ENCODE measurements at regions not wholly inside any gene's neighbourhood (a gene's known extent, or its start where the extent isn't known, plus 50 kb on each side); places are given as distances from the start of the nearest gene placed in this dataset.

- DNase-seq: no peak
These were observed 335.0 kb downstream of the TGFB2 start for GRCh38 chr1:218679988-218680748.

- no peak for DNase-seq
These were observed 338.1 kb downstream of the TGFB2 start for GRCh38 chr1:218683242-218683641.

GRCh38 chr1:218686258-218686657, 341.1 kb downstream of the TGFB2 start:
- no peak for DNase-seq

- no peak for DNase-seq
These were observed 341.6 kb downstream of the TGFB2 start for GRCh38 chr1:218686761-218687160.

DNA sequence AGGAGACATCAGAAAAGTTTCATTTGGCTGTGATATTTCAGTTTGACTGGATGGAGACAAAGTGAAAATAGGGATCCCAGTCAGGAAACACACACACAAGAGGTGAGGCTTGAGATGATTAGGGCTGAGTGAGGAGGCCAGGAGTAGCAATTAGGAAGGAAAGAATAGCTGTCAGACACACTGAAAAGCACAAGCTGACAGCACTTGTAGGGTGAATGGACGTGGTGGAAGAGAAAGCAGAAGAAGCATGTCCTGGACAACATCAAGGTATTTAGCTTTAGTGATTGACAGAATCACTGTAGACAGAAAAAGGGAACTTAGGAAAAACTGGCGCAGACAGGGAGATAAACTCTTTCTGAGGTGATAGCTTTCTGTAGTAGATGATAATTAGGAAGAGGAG, 347.7 kb downstream of the TGFB2 start:
- no peak for DNase-seq

DNA sequence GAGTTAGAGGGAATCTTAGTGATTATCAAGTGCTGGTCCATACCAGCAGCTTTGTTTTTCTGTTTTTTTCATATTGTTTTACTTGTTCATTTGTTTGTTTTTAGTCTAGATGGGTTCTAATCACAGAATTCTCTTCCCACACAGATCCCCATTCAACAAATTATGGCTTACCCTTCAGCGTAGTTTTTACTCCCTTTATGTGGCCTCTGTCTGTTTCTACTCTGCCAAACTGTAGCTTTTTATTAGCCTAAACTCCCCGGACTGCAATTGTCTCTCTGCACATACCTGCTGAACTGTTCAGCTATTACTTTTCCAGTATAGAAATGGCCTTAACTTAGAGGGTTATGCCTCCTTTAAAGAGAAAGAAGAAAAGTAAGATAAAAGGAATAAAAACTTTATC, 348.5 kb downstream of the TGFB2 start:
- DNase-seq: no peak

DNA sequence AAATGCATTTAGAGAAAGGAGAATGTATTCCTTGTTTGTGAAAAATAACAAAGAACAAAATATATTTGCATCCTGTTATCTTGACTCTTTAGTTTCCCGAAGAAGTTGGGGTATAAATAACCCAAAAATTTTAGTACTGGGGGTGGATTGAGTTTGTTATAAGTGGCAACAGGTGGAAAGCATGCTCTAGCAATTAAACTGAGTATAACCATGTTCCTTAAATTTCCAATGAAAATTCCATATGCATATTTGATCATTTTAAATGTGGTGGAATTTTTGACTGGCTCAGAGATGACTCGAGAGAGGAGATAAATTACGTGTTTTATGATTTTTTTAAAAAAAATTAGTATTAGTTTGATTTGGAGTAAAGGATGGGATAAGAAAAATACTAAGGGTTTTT, 348.9 kb downstream of the TGFB2 start:
- DNase-seq: peak; percentile 64

DNA sequence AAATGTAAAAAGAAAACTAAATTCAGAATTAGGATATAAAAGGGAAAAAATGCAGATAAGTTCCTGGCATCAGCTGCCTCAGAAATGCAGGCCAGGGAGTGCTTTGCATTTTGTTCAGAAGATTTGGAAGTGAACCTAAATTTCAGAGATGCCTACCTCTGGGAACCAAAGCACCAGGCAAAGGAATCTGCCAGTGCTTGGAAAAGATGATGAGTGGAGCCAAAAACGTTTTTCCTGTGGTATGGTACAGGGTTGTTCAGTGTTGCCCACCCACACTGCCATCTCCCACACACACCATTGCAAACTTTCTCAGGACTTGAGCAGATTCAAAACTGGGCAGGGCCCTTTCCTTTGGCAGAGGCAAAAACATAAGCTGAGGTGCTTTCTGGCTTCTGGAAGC, 349.5 kb downstream of the TGFB2 start:
- peak; percentile 86 for DNase-seq

DNA sequence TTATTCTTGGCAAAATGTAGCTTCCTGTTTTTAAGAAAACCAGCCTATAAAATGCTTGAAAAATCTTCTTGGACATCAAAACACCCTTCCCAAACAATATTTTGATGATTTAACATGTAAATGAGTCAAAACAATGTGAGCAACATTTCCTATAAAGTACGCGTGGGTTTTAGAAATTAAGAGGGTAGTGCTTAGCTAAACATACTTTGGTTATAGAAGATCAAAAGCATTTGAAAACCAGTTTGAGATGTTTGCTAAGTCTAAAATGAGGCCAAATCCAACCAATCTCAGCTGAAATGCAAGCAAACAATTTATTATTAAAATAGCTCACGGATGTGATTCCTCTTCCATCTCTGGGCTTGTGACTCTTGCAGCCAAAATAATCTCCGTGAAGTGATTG, 350.4 kb downstream of the TGFB2 start:
- no peak for DNase-seq

- DNase-seq: peak; percentile 37
These were observed 353.0 kb downstream of the TGFB2 start for GRCh38 chr1:218698141-218698540.

DNA sequence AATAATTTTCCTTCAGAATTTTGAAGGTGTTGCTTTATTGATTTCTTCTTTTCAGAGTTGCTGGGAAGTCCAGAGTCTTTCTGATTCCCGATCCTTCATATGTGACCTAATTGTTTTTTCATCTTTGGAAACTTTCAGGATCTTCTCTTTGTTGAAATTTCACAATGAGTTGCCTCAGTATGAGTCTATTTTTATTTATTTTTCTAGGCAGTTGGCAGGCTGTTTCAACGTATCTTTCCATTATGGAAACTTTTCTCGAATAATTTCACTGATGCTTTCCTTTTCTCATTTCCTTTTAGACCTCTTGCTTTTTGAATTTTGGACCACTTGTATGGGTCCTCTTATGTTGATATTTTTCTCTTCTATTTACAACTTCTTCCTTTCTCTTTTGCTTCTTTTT, 354.3 kb downstream of the TGFB2 start:
- no peak for DNase-seq

- no peak for DNase-seq
These were observed 354.7 kb downstream of the TGFB2 start for GRCh38 chr1:218699865-218700264.

GRCh38 chr1:218700666-218701065, 355.5 kb downstream of the TGFB2 start:
- DNase-seq: no peak

- DNase-seq: no peak
These were observed 356.0 kb downstream of the TGFB2 start for GRCh38 chr1:218701131-218701530.

DNA sequence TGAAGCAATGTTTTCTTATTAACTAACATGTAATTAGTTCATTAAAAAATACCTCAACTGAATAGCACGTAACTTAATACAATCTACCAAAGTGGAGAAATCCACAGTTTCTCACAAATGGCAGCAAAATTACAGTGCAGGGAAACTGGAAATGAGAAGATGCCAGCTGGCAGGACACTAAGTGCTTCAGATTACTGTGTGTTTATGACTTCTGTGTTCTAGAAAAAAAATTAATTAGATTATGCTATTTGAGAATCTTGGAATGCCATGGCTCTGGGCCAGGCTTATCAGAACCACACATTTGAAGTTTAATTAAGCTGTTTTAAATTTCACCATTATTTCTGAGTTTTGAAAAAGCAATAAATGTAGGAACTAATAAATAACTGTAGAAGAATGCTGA, 357.6 kb downstream of the TGFB2 start:
- DNase-seq: peak; percentile 82

- DNase-seq: no peak
These were observed 358.7 kb downstream of the TGFB2 start for GRCh38 chr1:218703836-218704235.

- DNase-seq: no peak
These were observed 360.3 kb downstream of the TGFB2 start for GRCh38 chr1:218705391-218705790.

DNA sequence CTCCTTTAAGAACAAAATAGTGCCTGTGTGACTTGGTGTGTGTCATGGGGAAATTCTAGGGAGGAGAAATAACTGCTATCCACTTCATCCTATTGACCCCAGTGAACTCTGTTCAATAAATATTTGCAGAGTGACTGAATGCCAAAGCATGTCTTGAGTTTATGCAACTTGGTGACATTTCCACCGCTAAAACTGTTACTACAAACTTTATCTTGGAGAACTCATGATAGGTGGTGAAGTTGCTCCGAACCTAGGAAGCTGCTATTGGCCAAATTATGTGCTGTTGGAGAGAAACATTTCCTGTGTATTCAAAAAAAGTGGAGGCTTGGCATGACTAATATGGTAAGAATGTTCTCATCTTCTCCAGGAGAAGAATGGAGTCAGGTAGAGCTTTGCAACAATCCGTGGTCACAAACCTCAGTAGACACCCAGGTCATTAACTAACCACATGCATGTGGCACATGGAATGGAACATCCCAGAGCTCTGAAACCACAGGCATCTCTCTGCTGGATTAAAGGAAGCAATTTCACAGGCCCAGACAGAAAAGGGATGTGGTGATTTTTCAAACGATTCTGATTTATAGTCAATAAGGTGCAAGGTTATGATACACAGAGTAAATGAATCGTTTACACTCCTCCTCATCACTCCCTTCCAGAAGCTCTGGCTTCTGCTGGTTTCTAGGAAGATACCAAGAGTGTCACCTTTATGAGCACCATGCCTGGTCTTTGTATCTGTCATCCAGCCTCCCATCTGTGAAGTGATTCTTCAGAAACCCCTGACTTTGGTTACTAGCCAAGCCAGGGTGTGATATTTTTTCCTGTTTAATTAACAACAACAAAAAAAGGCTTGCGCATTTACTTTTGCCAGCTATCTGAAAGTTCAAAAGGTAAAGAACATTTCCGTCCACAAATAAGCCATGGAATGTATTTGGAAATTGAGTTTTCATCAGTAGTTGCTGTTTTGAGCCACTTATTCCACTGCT, 361.1 kb downstream of the TGFB2 start:
- DNase-seq: no peak

GRCh38 chr1:218711001-218711400, 365.9 kb downstream of the TGFB2 start:
- no peak for DNase-seq

DNA sequence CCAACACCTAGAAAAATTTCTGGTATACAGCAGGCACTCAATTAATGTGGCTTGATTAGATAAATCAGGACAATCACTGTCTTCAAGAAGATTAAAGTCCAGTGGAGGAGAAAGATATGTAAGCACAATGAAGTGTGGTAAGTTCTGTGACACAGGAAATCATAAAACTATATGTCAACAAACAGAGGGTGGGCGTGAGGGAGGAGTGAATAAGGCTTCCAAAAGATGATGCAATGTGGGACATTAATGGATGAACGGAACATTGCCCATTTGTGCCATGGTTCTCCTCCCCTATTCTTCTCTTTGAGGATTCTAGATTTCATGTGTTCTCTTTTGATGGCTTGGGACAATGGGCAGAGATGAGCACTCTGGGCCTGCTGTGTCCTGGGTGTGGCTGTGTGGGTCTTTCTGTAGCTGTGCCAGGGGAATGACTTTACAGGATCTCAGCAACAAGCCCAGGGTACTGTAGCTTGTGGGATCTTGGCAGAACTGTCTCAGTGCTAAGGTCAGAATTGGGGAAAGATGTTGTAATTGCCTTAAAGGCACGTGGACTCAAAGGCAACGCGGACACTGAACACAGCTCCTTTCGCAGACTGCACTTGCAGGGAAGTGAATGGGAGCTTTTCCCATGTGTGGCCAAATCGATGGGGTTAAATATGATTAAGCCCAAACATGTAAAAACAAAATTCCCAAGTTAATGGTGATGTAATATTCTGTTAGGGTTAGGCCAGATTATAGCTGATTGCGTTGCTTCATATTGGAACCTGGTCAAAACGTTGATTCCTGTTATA, 366.9 kb downstream of the TGFB2 start:
- DNase-seq: no peak

- no peak for DNase-seq
These were observed 367.5 kb downstream of the TGFB2 start for GRCh38 chr1:218712677-218713076.

DNA sequence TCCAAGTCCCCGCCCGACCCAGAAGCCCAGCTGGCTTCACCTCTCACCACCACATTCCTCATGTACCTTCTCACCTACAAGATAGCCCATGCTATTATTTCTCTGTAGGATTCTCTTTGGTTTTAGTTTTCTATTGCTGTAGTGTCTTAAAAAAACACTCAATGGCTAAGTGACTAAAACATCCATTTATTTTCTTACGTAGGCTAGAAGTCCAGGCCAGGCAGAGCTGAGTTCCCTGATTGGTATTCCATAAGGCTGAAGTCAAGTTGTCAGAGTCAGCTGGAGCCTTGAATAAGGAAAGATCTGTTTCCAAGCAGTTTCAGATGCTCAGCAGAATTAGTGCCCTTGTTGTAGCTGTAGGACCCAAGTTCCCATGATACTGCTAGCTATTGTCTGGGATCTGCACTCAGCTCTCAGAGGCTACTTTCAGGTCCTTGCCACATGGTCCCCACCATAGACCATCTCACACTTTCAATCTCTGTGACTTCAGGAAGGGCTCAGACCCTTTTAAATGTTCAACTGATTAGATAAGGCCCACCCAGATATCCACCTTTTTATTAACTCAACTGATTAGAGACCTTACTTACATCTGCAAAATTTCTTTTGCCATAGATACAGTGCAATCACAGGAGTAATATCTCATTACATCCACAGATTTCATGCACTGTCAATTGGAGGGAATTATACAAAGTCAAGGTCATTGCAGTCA, 371.0 kb downstream of the TGFB2 start:
- DNase-seq: no peak

Measured in tongue (tissue), 1 donor.